Gastrocnemius medialis (tissue), 4 donors: ENCODE measurements at regions not wholly inside any gene's neighbourhood (a gene's known extent, or its start where the extent isn't known, plus 50 kb on each side); places are given as distances from the start of the nearest gene placed in this dataset.

Experiments
- POLR2A ChIP-seq, 2 donors: fragments of 450-650 bp; IDR thresholded peaks; one replicate each; pipeline ENCODE4 v1.6.1; 2017; ENCODE audit warnings: antibody characterized with exemption in 2 of 2, mild to moderate bottlenecking in 2 of 2, moderate library complexity in 2 of 2
- TF ChIP-seq, protein P1 (sequence below), 5 experiments: fragments of 450-650 bp in 3 of 5; fragments of 200-600 bp in 2 of 5; sonication (generic) in 2 of 5; IDR thresholded peaks in 4 of 5; conservative IDR thresholded peaks in 1 of 5; 1 replicate in 4 of 5; 2 replicates in 1 of 5; pipeline ENCODE4 v1.5.1; 2016 to 2019; ENCODE audit warnings: antibody characterized with exemption in 5 of 5, mild to moderate bottlenecking in 3 of 5, moderate library complexity in 3 of 5

DNA sequence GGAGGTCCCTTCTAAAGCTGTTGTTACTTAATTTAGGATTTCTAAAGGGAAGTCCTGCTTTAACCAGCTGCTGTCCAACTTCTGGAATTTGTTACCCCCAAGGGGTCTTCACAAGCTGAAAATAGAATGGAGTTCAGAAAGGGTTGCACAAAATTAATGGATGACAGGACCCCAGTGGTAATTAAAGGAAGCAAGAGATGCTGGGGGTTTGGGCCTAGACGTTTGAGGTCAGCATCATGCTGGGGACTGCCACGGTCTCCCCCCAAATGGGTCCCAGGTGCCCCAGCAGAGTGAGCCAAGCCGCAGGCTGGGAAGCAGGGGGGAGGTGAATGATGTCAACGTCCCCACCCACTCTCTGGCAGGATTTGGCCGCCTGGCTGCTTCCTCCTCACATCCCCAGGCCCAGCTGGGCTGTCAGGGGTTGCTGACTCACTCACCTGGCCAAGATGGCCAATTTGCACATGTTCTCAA lies 97.5 kb upstream of the ARAP3 start:
- TF ChIP-seq, protein P1, sequence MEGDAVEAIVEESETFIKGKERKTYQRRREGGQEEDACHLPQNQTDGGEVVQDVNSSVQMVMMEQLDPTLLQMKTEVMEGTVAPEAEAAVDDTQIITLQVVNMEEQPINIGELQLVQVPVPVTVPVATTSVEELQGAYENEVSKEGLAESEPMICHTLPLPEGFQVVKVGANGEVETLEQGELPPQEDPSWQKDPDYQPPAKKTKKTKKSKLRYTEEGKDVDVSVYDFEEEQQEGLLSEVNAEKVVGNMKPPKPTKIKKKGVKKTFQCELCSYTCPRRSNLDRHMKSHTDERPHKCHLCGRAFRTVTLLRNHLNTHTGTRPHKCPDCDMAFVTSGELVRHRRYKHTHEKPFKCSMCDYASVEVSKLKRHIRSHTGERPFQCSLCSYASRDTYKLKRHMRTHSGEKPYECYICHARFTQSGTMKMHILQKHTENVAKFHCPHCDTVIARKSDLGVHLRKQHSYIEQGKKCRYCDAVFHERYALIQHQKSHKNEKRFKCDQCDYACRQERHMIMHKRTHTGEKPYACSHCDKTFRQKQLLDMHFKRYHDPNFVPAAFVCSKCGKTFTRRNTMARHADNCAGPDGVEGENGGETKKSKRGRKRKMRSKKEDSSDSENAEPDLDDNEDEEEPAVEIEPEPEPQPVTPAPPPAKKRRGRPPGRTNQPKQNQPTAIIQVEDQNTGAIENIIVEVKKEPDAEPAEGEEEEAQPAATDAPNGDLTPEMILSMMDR (IDR thresholded peaks at IDR 0.05 in 4 of 5, conservative IDR thresholded peaks at IDR 0.05 in 1 of 5): no peak
- no peak for TF ChIP-seq POLR2A (IDR thresholded peaks at IDR 0.05)
